Renal cortical epithelial cell (primary cell): ENCODE measurements at regions not wholly inside any gene's neighbourhood (a gene's known extent, or its start where the extent isn't known, plus 50 kb on each side); places are given as distances from the start of the nearest gene placed in this dataset.
"Not testable (repeated sequence)": the region's sequence is repeated elsewhere in the genome, so short reads cannot be mapped to it uniquely, and the experiment has no call there.

Source experiments
- DNase-seq: peaks from one replicate; pipeline ENCODE4 v3.0.0-alpha.2; 2011; ENCODE audit warnings: low read depth

DNA sequence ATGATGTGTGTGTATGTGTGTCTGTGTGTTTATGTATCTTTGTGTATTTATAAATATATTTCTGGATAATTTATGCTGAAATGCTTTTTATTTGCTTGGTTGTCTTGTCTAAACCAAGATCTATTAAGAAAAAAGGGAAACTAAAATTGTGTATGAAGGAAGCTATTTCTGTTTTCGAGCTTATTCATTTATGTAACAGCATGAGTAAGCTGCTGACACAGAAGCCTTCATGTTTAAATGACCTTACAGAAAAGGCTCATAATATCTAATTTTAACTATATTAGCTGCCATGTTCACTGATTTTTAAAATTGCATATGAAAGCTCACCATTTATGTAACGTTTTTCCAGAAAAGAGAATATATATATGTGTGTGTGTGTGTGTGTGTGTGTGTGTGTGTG, 392.8 kb downstream of the PTH2R start:
- no peak for DNase-seq

DNA sequence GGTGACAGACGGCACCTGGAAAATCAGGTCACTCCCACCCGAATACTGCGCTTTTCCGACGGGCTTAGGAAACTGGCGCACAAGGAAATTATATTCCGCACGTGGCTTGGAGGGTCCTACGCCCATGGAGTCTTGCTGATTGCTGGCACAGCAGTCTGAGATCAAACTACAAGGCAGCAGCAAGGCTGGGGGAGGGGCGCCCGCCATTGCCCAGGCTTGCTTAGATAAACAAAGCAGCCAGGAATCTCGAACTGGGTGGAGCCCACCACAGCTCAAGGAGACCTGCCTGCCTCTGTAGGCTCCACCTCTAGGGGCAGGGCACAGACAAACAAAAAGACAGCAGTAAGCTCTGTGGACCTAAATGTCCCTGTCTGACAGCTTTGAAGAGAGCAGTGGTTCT, 394.3 kb downstream of the PTH2R start:
- DNase-seq: not testable (repeated sequence)

DNA sequence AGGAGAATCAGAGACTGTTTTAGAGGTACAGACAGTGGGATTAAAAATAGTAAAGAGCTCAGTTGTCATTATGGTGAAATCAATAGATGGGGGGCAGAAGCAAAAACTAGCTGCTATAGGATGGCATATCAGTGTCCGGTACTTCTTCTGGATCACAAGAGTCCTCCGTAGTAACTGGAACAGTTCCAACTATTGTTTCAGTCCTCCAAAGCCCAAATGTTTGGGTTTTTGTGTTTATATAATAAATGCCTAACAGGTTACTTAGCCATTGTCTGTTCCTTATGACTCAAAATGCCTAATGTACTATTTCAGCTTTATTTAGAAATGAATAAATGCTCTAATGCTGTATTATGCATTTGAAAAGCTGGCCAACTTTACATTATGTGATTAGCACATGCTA, 401.2 kb downstream of the PTH2R start:
- DNase-seq: peak; percentile 62

DNA sequence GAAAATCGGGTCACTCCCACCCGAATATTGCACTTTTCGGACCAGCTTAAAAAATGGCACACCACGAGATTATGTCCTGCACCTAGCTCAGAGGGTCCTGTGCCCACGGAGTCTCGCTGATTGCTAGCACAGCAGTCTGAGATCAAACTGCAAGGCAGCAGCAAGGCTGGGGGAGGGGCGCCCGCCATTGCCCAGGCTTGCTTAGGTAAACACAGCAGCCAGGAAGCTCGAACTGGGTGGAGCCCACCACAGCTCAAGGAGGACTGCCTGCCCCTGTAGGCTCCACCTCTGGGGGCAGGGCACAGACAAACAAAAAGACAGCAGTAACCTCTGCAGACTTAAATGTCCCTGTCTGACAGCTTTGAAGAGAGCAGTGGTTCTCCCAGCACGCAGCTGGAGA, 405.3 kb downstream of the PTH2R start:
- not testable (repeated sequence) for DNase-seq

DNA sequence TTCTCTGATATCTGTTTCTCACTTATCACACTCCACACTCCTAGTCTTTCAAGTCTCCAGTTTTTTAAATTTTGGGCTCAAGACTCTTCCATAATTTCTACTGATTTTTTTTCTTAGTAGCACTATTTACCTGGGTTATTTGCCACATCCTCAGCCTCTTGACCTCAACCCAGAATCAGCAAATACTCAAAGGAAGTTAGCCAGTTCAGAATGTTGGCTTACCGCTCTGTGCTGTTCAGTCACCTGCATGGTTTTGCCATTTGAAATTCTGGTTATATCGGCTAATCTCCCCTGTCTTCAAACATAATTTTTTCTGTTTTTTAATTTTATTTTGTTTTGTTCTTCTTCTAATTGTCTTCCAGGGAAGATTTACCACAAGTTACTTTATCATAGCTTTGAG, 412.6 kb downstream of the PTH2R start:
- DNase-seq: no peak

DNA sequence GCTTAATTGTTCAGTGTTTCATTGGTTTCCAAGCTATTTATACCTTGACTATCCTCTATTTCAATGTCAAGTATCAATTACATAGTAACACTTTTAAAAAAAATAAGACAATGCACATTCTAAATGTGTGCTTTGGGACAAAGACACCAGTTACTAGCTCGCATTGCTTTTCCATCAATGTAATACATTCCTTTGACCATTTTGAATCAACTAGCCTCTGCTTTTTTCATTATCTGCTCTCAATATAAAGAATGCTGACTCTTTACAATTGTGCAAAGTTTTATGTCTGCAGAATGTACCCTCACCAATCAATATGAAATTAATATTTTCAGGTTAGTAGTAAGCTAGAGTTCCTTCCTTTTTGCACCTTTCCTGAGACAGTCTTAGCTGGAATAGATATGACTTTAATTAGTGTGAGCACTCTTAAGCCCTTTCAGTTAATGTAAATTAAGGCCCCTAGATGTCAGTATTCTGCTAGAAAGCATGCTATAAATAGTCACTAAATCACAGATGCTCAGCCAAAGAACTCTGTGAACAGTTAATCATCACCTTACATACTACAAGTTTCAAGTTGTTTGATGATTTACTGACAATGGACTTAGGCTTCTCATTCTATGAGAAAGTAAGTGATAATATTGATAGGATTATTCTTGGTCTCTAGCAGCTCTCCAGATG, 413.6 kb downstream of the PTH2R start:
- peak; percentile 88 for DNase-seq

DNA sequence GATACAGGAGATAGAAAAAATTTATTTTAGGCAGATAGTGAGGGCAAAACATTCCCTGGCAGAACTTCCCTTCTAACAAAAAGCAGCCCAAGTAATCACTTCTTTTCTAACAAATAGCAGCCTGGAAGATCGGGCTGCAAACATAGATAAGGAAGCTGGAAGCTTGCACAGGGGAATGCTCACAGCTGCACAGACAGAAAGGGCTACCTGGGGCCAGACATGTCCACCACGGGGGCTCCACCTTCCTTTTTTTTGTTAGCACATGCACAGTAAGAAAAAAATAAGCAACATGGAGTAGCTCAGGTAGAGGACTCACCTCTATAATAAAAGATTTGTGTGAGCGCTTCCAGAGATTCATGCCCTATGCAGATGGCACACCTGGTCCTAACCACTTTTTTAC, 420.5 kb downstream of the PTH2R start:
- no peak for DNase-seq

DNA sequence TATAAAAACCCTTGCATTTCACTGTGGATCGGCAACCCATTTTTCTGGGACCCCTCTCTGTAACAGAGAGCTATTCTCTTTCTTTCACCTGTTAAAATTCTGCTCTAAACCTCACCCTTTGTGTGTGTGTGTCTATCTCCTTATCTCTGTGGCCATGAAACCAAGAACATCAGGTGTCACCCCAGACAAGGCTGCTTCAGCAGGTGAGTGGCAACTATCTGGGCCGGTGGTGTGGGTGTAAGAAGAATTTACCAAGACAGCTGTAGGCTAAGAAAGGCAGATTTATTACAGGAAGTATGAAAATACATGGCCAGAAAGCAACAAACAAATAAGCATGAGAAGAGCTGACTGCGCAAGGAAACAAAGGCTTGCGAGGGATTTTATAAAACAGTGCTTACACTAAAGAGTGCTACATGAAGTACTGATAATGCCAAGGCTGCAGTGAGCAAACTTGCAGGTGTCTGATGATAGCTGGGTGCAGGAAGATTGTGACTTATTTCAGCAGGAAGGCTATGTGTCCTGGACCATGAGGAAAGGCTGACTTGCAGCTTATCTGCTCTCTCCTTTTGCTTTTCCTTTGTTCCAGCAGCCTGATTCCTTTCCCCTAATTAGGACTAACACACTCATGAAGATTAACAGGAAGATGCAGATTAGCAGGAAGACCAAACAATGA, 421.1 kb downstream of the PTH2R start:
- DNase-seq: no peak

DNA sequence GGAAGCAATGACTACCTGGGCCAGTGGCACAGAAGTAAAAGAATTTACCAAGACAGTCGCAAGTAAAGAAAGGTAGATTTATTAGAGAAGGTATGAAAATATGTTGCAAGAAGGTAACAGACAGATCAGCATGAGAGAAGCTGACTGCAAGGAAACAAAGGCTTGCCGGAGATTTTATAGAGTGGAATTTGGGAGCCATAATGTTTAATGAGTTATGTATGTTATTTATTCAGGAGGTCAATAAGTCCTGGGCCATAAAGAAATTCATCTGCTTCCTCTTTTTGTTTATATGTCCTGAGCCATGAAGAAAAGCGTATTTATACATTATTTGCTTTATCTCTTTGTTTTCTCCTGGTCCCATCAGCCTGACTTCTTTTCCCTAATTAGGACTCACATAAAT, 423.6 kb downstream of the PTH2R start:
- DNase-seq: no peak

DNA sequence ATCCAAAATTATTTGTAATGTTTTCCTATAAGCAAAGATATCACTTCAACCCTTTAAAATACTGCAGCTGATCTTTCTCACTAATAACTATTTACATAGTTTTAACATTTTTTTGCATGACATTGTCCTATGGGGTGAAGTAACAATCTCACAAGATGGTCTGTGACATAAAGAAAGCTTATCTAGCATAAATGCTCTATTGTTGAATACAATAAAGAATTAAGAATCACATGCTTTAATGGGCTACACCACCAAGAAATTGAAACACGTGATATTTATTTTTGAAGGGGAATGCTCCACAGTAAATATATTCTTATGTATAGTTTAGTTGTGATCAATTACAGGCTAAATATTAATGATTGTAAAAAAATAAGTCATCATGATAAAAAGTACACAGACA, 441.1 kb downstream of the PTH2R start:
- DNase-seq: no peak

DNA sequence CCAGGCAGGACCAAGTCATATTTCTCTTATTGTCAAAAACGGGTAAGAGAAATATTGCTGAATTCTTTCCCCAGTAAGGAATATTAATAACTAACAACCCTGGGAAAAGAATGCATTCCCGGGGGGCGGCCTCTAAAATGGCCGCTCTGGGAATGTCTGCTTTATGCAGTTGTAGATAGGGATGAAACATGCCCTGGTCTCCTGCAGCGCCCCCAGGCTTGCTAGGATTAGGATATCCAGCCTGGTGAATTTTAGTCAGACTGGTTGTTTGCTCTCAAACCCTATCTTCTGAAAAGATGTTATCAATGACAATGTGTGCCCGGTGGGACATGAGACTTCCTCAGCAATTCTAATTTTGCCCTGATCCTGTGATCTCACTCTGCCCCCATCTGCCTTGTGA, 448.1 kb downstream of the PTH2R start:
- no peak for DNase-seq

DNA sequence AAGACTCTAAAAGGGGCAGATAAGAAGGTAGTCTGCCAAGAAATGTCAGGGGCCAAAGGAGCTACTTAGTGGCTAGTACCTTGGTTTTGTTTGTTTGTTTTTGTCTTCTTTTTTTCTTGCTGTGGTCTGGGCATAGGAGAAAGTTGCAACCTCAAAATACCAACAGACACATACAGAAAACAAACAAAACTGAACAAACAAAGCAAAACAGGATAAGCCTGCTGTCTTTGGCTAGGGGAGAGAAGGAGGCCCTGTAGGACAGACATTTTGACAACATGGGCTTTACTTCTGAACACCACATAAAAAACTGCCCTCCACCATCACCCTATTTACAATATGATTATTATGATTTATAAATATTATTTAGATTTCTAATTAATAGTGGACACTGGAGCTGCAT, 460.8 kb downstream of the PTH2R start:
- DNase-seq: no peak

DNA sequence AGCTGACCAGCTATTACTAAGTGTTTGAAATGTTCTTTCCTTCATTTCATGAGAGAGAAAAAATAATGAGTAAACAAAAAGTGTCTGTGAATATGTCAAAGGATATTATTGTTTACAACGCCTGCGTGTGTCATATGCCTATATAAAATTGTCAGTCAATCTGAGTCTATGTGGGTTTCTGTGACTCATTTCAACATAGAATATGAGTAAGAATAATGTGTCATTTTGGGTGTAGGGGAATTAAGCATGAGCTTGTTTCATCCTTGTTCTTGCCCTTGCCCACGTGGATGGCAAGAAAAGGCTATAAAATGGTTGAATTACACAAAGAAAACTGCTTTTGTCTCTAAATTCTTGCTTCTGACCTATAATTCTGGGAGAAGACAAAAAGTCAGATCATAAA, 466.0 kb downstream of the PTH2R start:
- DNase-seq: no peak

DNA sequence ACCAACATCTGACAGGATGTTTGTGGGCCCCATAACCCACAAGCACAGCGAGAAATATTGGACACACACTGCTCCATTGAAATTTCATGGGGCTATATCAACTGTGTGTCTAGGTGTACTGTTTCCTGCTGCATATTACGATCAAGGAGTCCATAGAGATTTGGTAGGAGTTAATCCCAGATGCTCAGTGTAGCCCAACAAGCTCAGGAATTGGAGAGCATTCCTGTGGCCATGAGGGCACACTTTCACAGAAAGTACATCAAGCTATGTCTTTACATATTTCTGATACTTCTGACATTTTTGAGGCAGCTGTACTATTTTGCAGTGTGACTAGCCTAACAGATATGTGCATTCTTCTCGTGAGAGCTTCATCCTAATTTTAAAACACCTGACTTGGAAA, 473.1 kb downstream of the PTH2R start:
- DNase-seq: no peak

DNA sequence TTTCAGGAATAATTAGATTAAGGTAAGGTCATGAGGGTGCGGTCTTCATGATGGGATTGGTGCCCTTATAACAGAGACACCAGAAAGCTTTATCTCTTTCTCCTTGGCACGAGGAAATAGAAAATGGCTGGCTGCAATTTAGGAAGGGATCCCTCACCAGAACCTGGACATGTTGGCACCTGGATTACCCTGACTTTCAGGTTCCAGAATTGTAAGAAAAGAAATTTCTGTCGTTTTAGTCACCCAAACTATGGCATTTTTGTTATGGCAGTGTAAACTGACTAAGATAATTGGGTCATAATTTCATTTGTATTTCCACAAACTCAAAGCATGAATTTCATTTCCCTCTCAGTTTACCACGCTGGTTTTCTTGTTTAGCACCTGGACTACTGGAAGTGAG, 473.6 kb downstream of the PTH2R start:
- no peak for DNase-seq

DNA sequence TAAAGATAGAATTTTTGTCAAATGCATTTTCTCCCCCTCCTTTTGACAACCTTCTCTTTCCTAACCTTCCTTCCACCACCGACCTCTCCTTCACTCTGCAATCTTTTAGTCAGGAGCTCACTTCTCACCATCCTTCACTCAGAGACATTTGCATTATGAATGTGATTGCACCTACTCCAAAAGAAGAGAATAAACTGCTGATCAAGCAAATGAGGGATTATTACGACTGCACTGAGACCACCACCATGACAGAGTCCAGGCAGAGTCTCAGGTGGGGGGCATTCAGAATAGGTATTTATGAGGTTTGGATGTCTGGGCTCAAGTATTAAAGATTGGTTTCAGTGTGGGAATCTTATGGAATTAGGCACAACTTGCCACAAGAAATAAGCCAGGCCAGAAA, 483.9 kb downstream of the PTH2R start:
- DNase-seq: no peak

DNA sequence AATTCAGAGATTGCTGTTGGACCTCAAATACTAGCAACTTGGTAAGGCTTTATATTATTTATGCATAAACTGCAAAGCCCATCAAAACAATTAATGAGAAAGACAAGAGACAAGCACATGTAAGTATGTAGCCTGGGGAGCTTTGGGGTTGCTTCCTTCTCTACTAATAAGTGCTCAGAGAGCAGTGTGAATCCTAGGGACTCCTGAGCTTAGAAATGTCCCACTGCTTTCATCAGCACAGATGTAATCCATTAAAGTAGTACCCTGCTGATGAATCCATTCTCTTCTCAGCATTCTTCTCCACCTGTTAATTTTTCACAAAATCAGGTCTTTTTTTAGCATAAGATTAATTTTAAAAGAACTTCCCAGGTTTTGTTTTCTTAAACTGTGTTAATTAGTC, 485.6 kb downstream of the PTH2R start:
- DNase-seq: no peak

DNA sequence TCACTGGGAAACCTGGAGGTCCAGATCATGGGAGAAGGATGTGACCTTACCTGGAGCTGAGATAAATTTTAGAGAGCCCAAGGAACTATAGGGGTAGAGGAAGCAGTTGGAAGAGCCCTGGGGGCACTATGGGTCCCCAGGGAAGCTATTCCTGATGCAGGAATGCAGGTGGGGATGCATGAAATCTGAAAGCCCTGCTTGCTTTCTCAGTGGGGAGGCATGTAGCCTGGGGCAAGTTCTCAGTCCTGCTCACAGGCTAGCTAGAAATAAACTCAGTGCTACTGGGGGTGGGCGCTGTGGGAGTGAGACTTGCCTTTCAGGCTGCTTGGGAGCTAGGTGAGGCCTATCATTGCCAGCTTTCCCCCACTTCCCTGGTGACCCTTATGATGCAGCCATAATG, 499.7 kb downstream of the PTH2R start:
- no peak for DNase-seq

DNA sequence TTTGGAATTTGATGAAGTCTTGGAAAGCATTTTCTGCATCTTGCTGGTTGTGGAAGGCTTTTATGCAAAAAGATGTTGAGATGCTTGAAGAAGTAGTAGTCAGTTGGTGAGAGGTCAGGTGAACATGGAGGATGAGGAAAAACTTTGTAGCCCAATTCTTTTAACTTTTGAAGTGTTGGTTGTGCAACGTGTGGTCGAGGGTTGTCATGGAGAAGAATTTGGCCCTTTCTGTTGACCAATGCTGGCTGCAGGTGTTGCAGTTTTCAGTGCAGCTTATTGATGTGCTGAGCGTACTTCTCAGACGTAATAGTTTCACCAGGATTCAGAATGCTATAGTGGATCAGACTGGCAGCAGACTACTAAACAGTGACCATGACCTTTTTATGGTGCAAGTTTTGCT, 508.4 kb upstream of the MAP2 start:
- no peak for DNase-seq

DNA sequence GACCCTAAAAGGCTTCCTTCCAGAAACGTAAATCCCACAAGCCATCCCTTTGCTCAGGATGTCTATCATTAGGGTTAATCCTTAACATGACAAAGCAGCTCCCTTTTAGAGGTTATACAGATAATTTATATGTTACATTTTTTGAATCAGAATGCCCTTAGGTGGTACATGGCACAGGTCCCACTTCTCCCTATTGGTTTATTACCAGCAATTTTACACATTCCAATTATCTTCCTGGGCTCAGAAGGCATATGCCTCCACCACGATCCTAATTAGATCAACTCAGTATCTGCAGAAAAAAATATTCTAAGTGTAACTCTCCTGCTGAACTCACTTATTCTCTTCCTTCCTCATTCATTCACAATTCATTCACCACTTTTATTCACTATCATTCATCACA, 507.0 kb upstream of the MAP2 start:
- DNase-seq: no peak

DNA sequence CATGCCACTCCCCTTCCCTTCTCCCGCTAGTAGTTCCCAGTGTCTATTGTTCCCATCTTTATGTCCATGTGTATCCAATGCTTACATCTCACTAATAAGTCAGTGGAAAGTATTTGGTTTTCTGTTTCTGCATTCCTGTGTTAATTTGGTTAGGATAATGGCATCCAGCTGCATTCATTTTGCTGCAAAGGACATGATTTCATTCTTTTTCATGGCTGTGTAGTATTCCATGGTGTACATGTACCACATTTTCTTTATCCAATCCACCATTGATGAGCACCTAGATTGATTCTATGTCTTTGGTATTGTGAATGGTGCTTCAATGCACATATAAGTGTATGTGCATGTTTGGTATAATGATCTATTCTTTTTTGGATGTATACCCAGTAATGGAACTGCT, 502.5 kb upstream of the MAP2 start:
- DNase-seq: not testable (repeated sequence)

DNA sequence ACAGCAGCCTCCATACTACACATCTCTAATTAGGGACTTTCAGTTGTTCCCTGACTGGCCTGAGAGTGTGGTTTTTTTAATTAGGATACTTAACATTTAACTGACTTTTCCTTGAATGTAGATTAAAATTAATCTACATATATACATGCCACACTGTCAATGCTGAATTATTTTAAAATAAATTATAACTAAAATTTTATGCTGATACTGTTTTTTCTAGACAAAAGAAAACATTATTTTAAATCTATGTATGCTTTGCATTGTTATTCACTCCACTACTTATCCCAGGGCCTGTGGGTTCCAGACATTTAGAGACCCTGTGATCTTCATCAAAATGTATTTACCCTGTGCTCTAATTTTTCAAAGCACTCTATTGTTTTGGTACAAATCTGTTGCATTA, 496.0 kb upstream of the MAP2 start:
- DNase-seq: no peak

DNA sequence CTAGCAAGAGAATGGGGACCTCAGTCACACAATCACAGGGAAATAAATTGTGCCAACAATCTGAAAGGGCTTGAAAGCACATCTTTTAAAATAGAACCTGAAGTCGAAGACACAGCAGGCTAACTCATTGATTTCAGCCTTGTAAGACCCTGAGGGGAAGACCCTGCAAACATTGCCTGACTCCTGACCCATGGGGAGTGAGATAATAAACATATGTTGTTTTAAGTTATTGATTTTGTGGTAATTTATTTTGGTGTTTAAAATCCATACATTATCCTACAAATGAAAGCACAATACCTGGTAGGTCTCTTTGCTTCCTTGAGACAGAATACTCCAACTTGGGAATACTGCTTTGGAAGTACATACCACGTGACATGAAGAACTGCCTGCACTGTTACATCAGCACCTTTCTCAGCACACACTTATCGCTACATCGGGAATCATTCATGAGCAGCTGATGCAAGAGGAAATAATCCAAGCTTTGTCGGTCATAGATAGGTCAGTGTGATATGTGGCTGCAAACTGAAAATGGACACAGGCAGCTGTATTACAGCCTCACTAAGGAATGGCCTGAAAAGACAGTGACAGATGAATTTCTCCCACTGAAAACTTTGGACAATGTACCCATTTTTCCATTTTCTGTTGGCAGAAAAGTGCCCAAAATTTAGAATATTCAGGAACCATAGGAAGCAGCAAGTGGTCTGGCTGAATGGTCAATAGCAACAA, 494.5 kb upstream of the MAP2 start:
- DNase-seq: peak; percentile 0
